ENCODE measurements at regions not wholly inside any gene's neighbourhood (a gene's known extent, or its start where the extent isn't known, plus 50 kb on each side); places are given as distances from the start of the nearest gene placed in this dataset.

DNA sequence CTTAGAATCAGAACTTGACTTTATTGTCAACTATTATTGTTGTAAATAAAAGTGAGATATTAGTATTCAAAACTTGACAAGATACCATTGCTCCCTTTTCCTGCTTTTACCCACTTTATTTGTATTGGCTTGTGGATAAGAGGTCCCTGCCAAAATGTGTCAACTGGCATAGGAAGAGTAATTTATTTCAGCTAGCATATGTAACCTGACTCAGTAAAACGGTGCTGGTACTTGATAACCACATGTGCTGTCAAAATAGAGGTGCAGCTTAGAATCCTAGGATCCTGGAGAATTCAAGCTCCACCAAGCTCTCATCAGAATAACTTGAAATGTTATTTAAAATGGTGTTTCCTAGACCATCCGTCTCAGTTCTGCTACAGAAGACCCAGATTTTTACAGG, 90.2 kb upstream of the TGFBR2 start:
- TF ChIP-seq, protein P1, sequence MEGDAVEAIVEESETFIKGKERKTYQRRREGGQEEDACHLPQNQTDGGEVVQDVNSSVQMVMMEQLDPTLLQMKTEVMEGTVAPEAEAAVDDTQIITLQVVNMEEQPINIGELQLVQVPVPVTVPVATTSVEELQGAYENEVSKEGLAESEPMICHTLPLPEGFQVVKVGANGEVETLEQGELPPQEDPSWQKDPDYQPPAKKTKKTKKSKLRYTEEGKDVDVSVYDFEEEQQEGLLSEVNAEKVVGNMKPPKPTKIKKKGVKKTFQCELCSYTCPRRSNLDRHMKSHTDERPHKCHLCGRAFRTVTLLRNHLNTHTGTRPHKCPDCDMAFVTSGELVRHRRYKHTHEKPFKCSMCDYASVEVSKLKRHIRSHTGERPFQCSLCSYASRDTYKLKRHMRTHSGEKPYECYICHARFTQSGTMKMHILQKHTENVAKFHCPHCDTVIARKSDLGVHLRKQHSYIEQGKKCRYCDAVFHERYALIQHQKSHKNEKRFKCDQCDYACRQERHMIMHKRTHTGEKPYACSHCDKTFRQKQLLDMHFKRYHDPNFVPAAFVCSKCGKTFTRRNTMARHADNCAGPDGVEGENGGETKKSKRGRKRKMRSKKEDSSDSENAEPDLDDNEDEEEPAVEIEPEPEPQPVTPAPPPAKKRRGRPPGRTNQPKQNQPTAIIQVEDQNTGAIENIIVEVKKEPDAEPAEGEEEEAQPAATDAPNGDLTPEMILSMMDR (IDR thresholded peaks at IDR 0.05), result no peak
- peak; percentile 42 for TF ChIP-seq POLR2AphosphoS5 (IDR thresholded peaks at IDR 0.05)
